SK-N-SH (cell line): ENCODE measurements at regions not wholly inside any gene's neighbourhood (a gene's known extent, or its start where the extent isn't known, plus 50 kb on each side); places are given as distances from the start of the nearest gene placed in this dataset.

Source experiments
- CTCF ChIA-PET: fragments of 300-600, 350-600 bp; formaldehyde crosslinking; extraction: SDS; loops from one replicate; lab custom pipeline; 2021; lab: Yijun Ruan, JAX
- POLR2A ChIA-PET: fragments of 350-600 bp; sonication (Branson Sonifier 250); formaldehyde crosslinking; extraction: SDS; loops from one replicate; lab custom pipeline; 2020; ENCODE audit warnings: antibody characterized with exemption, inconsistent platforms; lab: Yijun Ruan, JAX
- DNase-seq: peaks from one replicate; pipeline ENCODE4 v3.0.0; 2012
- H2AFZ ChIP-seq: fragments of 200-600 bp; sonication (generic); 2 replicates; pipeline ENCODE4 v1.8.1; 2016; ENCODE audit warnings: antibody characterized with exemption, mild to moderate bottlenecking, low read depth
- H3F3A ChIP-seq: fragments of 200-600 bp; sonication (generic); replicated peaks from 2 replicates; pipeline ENCODE3; 2016; ENCODE audit warnings: antibody characterized with exemption, mild to moderate bottlenecking; ENCODE audit not compliant: insufficient read depth
- H3K27ac ChIP-seq, 2 experiments: fragments of 200-500 bp in 1 of 2; fragments of 200-600 bp in 1 of 2; sonication (Bioruptor generic) in 1 of 2; sonication (generic), shearing (Covaris generic) in 1 of 2; 2 replicates each; pipeline versions ENCODE4 v1.5.1 to v1.6.1; 2014 to 2016; ENCODE audit warnings: low read depth in 2 of 2, inconsistent platforms in 1 of 2, low read length in 1 of 2, mild to moderate bottlenecking in 1 of 2, mixed read lengths in 1 of 2
- H3K27me3 ChIP-seq: fragments of 200-600 bp; sonication (generic), shearing (Covaris generic); 2 replicates; pipeline ENCODE4 v1.6.1; 2016; ENCODE audit warnings: mixed run types; ENCODE audit not compliant: insufficient read depth
- H3K36me3 ChIP-seq, 2 experiments: fragments of 200-500 bp in 1 of 2; fragments of 200-600 bp in 1 of 2; sonication (Bioruptor generic) in 1 of 2; sonication (generic) in 1 of 2; replicated peaks in 1 of 2; 2 replicates each; pipeline versions ENCODE3 to v1.5.1; 2014 to 2016; ENCODE audit warnings: low read length in 1 of 2, mild to moderate bottlenecking in 1 of 2; ENCODE audit not compliant: insufficient read depth in 2 of 2, control insufficient read depth in 1 of 2
- H3K4me1 ChIP-seq, 2 experiments: fragments of 200-500 bp in 1 of 2; fragments of 200-600 bp in 1 of 2; sonication (Bioruptor generic) in 1 of 2; sonication (generic), shearing (Covaris generic) in 1 of 2; 2 replicates each; pipeline versions ENCODE4 v1.5.1 to v1.6.1; 2014 to 2016; ENCODE audit warnings: low read depth in 1 of 2, low read length in 1 of 2, mixed run types in 1 of 2; ENCODE audit not compliant: insufficient read depth in 2 of 2, control insufficient read depth in 1 of 2
- H3K4me2 ChIP-seq: fragments of 200-600 bp; sonication (generic), shearing (Covaris generic); 2 replicates; pipeline ENCODE4 v1.6.1; 2017; ENCODE audit warnings: mixed run types
- H3K4me3 ChIP-seq, 2 experiments: fragments of 200-500 bp in 1 of 2; fragments of 200-600 bp in 1 of 2; sonication (Bioruptor generic) in 1 of 2; sonication (generic), shearing (Covaris generic) in 1 of 2; 2 replicates each; pipeline versions ENCODE4 v1.5.1 to v1.8.1; 2014 to 2016; ENCODE audit warnings: low read depth in 2 of 2, inconsistent platforms in 1 of 2, low read length in 1 of 2, mild to moderate bottlenecking in 1 of 2, mixed read lengths in 1 of 2, moderate library complexity in 1 of 2
- H3K79me2 ChIP-seq: fragments of 200-600 bp; sonication (generic); 2 replicates; pipeline ENCODE4 v1.8.1; 2017; ENCODE audit warnings: mild to moderate bottlenecking; ENCODE audit not compliant: insufficient read depth
- H3K9ac ChIP-seq: fragments of 200-600 bp; sonication (generic); 2 replicates; pipeline ENCODE4 v1.6.1; 2017; ENCODE audit warnings: mixed run types
- H3K9me2 ChIP-seq: fragments of 200-600 bp; sonication (generic); 2 replicates; pipeline ENCODE4 v1.6.1; 2017; ENCODE audit warnings: mixed run types
- H3K9me3 ChIP-seq: fragments of 200-600 bp; sonication (generic); 2 replicates; pipeline ENCODE4 v1.6.1; 2017; ENCODE audit warnings: mixed run types, mild to moderate bottlenecking, moderate library complexity
- H4K20me1 ChIP-seq: fragments of 200-600 bp; sonication (generic); 2 replicates; pipeline ENCODE4 v1.6.1; 2017; ENCODE audit warnings: mild to moderate bottlenecking, mixed run types; ENCODE audit not compliant: insufficient read depth
- CHD2 ChIP-seq: fragments of 150-350 bp; IDR thresholded peaks from 2 replicates; pipeline ENCODE4 v1.6.1; 2018; ENCODE audit warnings: low read length; ENCODE audit not compliant: partially characterized antibody
- ELF1 ChIP-seq: IDR thresholded peaks from 2 replicates; pipeline ENCODE4 v1.4.0; 2012
- EP300 ChIP-seq, 2 experiments: IDR thresholded peaks; 2 replicates each; pipeline versions ENCODE4 v1.4.0 to v1.6.1; 2012; ENCODE audit warnings: borderline replicate concordance in 1 of 2, low read depth in 1 of 2, low read length in 1 of 2
- FOSL2 ChIP-seq: IDR thresholded peaks from 2 replicates; pipeline ENCODE4 v1.4.0; 2012; ENCODE audit warnings: low read depth, mild to moderate bottlenecking, moderate library complexity, borderline replicate concordance
- FOXJ3 ChIP-seq: sonication (generic); formaldehyde crosslinking; IDR thresholded peaks from 2 replicates; pipeline ENCODE4 v1.5.1; 2020; ENCODE audit warnings: mild to moderate bottlenecking, missing genetic modification reagents
- GATA2 ChIP-seq: sonication (generic); formaldehyde crosslinking; IDR thresholded peaks from 2 replicates; pipeline ENCODE4 v1.5.0; 2020; ENCODE audit warnings: mild to moderate bottlenecking, missing genetic modification reagents
- NFIC ChIP-seq: IDR thresholded peaks from 2 replicates; pipeline ENCODE4 v1.4.0; 2012; ENCODE audit warnings: borderline replicate concordance
- RFX5 ChIP-seq: IDR thresholded peaks from 2 replicates; pipeline ENCODE4 v1.6.1; 2012; ENCODE audit warnings: mild to moderate bottlenecking, improper control_type of control experiment, low read length
- RXRA ChIP-seq: IDR thresholded peaks from 2 replicates; pipeline ENCODE4 v1.4.0; 2012; ENCODE audit warnings: low read depth, mild to moderate bottlenecking, borderline replicate concordance
- SMC3 ChIP-seq: IDR thresholded peaks from 2 replicates; pipeline ENCODE4 v1.6.1; 2012; ENCODE audit warnings: low read depth, low read length, improper control_type of control experiment
- TAF1 ChIP-seq: IDR thresholded peaks from 2 replicates; pipeline ENCODE4 v1.6.1; 2012; ENCODE audit warnings: low read depth, mild to moderate bottlenecking, low read length, moderate library complexity, borderline replicate concordance
- TEAD4 ChIP-seq: IDR thresholded peaks from 2 replicates; pipeline ENCODE4 v1.4.0; 2012; ENCODE audit warnings: mild to moderate bottlenecking, borderline replicate concordance; ENCODE audit not compliant: insufficient read depth
- YY1 ChIP-seq: IDR thresholded peaks from 2 replicates; pipeline ENCODE4 v1.4.0; 2012; ENCODE audit warnings: low read depth, mild to moderate bottlenecking
- WGBS: methylation state at CpG from one replicate; pipeline ENCODE4 v1.1.6; 2017; ENCODE audit warnings: low lambda C conversion rate; 5-methylcytosine and 5-hydroxymethylcytosine counted together
- TF ChIP-seq, protein P1 (sequence below): fragments of 150-350 bp; IDR thresholded peaks from 2 replicates; pipeline ENCODE4 v1.6.1; 2017; ENCODE audit warnings: antibody characterized with exemption, low read length, low read depth, borderline replicate concordance
- TF ChIP-seq, protein P2 (sequence below): IDR thresholded peaks from 2 replicates; pipeline ENCODE4 v1.4.0; 2012; ENCODE audit warnings: low read depth
- TF ChIP-seq, protein P3 (sequence below): IDR thresholded peaks from 2 replicates; pipeline ENCODE4 v1.4.0; 2012; ENCODE audit warnings: low read depth, borderline replicate concordance
- TF ChIP-seq, protein P4 (sequence below): fragments of 150-350 bp; IDR thresholded peaks from 2 replicates; pipeline ENCODE4 v1.6.1; 2016; ENCODE audit warnings: mild to moderate bottlenecking, low read depth, low read length
- TF ChIP-seq, protein P5 (sequence below): IDR thresholded peaks from 2 replicates; pipeline ENCODE4; 2012
- TF ChIP-seq, protein P6 (sequence below): IDR thresholded peaks from 2 replicates; pipeline ENCODE4 v1.4.0; 2012; ENCODE audit warnings: low read depth, borderline replicate concordance

DNA sequence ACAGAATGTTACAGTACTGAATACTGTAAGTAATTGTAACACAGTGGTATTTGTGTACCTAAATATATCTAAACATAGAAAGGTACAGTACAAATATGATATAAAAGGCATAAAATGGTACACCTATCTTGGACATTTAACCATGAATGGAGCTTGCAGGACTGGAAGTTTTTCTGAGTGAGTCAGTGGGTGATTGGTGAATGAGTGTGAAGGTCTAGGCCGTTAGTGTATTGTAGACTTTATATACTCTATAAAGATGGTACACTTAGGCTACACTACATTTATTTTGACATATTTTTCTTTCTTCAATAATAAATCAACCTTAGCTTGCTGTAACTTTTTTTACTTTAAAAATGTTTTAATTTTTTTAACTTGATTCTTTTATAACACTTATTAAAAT lies 422.5 kb upstream of the FSTL5 start (continued):
- TF ChIP-seq FOXJ3 (CRISPR knock-in tag) (no peak), TAF1 (no peak), SMC3 (no peak)
- TF ChIP-seq, protein P1, sequence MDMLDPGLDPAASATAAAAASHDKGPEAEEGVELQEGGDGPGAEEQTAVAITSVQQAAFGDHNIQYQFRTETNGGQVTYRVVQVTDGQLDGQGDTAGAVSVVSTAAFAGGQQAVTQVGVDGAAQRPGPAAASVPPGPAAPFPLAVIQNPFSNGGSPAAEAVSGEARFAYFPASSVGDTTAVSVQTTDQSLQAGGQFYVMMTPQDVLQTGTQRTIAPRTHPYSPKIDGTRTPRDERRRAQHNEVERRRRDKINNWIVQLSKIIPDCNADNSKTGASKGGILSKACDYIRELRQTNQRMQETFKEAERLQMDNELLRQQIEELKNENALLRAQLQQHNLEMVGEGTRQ = no peak
- TF ChIP-seq, protein P2, sequence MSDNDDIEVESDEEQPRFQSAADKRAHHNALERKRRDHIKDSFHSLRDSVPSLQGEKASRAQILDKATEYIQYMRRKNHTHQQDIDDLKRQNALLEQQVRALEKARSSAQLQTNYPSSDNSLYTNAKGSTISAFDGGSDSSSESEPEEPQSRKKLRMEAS = no peak

DNA sequence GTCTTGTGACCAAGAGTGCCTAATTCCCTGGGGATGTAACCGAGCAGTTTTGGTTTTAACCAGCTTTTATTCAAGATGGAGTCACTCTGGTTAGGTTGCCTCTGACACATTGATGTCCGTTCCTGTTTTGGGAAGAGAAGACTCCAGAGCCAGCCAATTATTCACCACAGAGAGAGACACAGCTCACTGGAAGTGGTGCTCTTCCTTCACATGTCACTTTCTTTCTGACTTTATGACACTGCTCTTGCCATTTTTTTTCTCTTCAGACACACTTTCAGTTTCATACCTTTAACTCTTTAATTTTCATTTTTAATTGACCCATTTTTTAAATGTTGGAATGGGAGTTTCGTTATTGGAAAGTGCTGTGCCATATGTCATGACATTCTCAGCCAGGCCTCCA lies 418.4 kb upstream of the FSTL5 start:
- Histone ChIP-seq H3K4me1 (no peaks in the 10 kb centered on the region), H2AFZ (no peak overlapping the region), H3K4me3 (no peak overlapping the region), H3K27me3 (no peaks in the 10 kb centered on the region; the same call in 1 of the 2 replicates), H3K9ac (no peak overlapping the region), H3F3A (no peaks in the 10 kb centered on the region), H3K9me2 (0 out of 2 replicates have a peak, but pooled peaks cover 9% of the 10 kb centered on the region), H3K4me2 (no peak overlapping the region), H3K36me3 (no peaks in the 10 kb centered on the region), H4K20me1 (no peaks in the 10 kb centered on the region), H3K27ac (no peak overlapping the region), H3K79me2 (no peaks in the 10 kb centered on the region), H3K9me3 (no peaks in the 10 kb centered on the region)
- 9% methylated on average over 3 of the region's 3 CpGs for WGBS
- CTCF ChIA-PET = no interaction called here
- POLR2A ChIA-PET = no interaction called here
- no peak for DNase-seq
- TF ChIP-seq FOSL2 = no peak
- no peak for TF ChIP-seq RXRA
- no peak for TF ChIP-seq RFX5
- TF ChIP-seq CHD2 = no peak
- TF ChIP-seq, protein P3, sequence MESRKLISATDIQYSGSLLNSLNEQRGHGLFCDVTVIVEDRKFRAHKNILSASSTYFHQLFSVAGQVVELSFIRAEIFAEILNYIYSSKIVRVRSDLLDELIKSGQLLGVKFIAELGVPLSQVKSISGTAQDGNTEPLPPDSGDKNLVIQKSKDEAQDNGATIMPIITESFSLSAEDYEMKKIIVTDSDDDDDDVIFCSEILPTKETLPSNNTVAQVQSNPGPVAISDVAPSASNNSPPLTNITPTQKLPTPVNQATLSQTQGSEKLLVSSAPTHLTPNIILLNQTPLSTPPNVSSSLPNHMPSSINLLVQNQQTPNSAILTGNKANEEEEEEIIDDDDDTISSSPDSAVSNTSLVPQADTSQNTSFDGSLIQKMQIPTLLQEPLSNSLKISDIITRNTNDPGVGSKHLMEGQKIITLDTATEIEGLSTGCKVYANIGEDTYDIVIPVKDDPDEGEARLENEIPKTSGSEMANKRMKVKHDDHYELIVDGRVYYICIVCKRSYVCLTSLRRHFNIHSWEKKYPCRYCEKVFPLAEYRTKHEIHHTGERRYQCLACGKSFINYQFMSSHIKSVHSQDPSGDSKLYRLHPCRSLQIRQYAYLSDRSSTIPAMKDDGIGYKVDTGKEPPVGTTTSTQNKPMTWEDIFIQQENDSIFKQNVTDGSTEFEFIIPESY = no peak
- TF ChIP-seq SMC3 = no peak
- TF ChIP-seq EP300 (IDR thresholded peaks at IDR 0.05; ENCODE audit: borderline replicate concordance in 1 of 2, low read depth in 1 of 2, low read length in 1 of 2) = no peak
- no peak for TF ChIP-seq NFIC
- TF ChIP-seq, protein P4, sequence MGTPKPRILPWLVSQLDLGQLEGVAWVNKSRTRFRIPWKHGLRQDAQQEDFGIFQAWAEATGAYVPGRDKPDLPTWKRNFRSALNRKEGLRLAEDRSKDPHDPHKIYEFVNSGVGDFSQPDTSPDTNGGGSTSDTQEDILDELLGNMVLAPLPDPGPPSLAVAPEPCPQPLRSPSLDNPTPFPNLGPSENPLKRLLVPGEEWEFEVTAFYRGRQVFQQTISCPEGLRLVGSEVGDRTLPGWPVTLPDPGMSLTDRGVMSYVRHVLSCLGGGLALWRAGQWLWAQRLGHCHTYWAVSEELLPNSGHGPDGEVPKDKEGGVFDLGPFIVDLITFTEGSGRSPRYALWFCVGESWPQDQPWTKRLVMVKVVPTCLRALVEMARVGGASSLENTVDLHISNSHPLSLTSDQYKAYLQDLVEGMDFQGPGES = no peak
- TF ChIP-seq YY1 = no peak
- TF ChIP-seq, protein P5, sequence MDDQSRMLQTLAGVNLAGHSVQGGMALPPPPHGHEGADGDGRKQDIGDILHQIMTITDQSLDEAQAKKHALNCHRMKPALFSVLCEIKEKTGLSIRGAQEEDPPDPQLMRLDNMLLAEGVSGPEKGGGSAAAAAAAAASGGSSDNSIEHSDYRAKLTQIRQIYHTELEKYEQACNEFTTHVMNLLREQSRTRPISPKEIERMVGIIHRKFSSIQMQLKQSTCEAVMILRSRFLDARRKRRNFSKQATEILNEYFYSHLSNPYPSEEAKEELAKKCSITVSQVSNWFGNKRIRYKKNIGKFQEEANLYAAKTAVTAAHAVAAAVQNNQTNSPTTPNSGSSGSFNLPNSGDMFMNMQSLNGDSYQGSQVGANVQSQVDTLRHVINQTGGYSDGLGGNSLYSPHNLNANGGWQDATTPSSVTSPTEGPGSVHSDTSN = no peak
- no peak for TF ChIP-seq GATA2 (CRISPR knock-in tag)
- TF ChIP-seq, protein P6, sequence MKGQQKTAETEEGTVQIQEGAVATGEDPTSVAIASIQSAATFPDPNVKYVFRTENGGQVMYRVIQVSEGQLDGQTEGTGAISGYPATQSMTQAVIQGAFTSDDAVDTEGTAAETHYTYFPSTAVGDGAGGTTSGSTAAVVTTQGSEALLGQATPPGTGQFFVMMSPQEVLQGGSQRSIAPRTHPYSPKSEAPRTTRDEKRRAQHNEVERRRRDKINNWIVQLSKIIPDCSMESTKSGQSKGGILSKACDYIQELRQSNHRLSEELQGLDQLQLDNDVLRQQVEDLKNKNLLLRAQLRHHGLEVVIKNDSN = no peak
- no peak for TF ChIP-seq TEAD4
- no peak for TF ChIP-seq ELF1
